Right cardiac atrium (tissue), 5 donors: ENCODE measurements at regions not wholly inside any gene's neighbourhood (a gene's known extent, or its start where the extent isn't known, plus 50 kb on each side); places are given as distances from the start of the nearest gene placed in this dataset.

Experiments
- ATAC-seq, 2 donors: fragments of 200-7000 bp; cut with Tn5 transposase; one replicate each; pipeline versions ENCODE4 v1.8.0 to v1.9.1; 2020; ENCODE audit warnings: moderate library complexity in 2 of 2, mild to moderate bottlenecking in 1 of 2
- DNase-seq, 3 donors: peaks; one replicate each; pipeline ENCODE4 v3.0.0-alpha.2; 2020
- H3K27ac ChIP-seq: one replicate; pipeline ENCODE4 v1.5.1; 2013; ENCODE audit warnings: mild to moderate bottlenecking, low read length, control low read depth, moderate library complexity
- H3K27me3 ChIP-seq: one replicate; pipeline ENCODE4 v1.6.1; 2013; ENCODE audit not compliant: control insufficient read depth, insufficient read depth
- H3K4me1 ChIP-seq: one replicate; pipeline ENCODE4 v1.6.1; 2013; ENCODE audit warnings: low read length; ENCODE audit not compliant: control insufficient read depth, insufficient read depth
- H3K4me3 ChIP-seq: one replicate; pipeline ENCODE4 v1.5.1; 2013; ENCODE audit warnings: low read length, control low read depth
- H3K9me3 ChIP-seq: one replicate; pipeline ENCODE4 v1.6.1; 2013; ENCODE audit warnings: low read length; ENCODE audit not compliant: control insufficient read depth
- WGBS: extraction: QIAGEN DNeasy Blood & Tissue Kit; methylation state at CpG from one replicate; pipeline ENCODE4 v1.1.7; 2013; 5-methylcytosine and 5-hydroxymethylcytosine counted together
- intact Hi-C, 4 donors: fragments of 100-400 bp; cut with DNase I; formaldehyde crosslinking; loops; one replicate each; pipeline versions ENCODE4 v1.11.0 to v1.14.0; 2022 to 2023
- donor health status: healthy with polysubstance abuse.
- donor health status: DM: no; HTN: yes; CAD: no.
- donor health status: DM: no; HTN: no; CAD: no.
- donor health status: DM: no; HTN: yes; CAD: no; lungs with severe emphysema.
- donor health status: DM: yes; HTN: yes; CAD: no.

- Histone ChIP-seq H3K27ac (peak overlapping the region; percentile 69), H3K4me3 (no peak overlapping the region), H3K27me3 (no peaks in the 10 kb centered on the region), H3K9me3 (no peaks in the 10 kb centered on the region), H3K4me1 (peaks cover 21% of the 10 kb centered on the region)
- intact Hi-C loops: no loop called here
- 55% methylated on average over 8 of the region's 8 CpGs for WGBS
- peak in 1 of 3 donors; percentile 47 for DNase-seq
- ATAC-seq: peak; percentile 8 to 13
Observed at GRCh38 chr13:33644581-33645543, 173.1 kb upstream of the RFC3 start.

GRCh38 chr13:33645591-33646554 is 172.1 kb upstream of the RFC3 start:
- ATAC-seq: no peak
- H3K9me3 ChIP-seq: no peaks in the 10 kb centered on the region
- no peak for DNase-seq
- H3K27me3 ChIP-seq: no peaks in the 10 kb centered on the region
- H3K27ac ChIP-seq: no peak overlapping the region
- 81% methylated on average over 10 of the region's 10 CpGs for WGBS
- intact Hi-C loops: no loop called here
- peaks cover 21% of the 10 kb centered on the region for H3K4me1 ChIP-seq
- no peak overlapping the region for H3K4me3 ChIP-seq

- Histone ChIP-seq H3K27ac (no peak overlapping the region), H3K9me3 (no peaks in the 10 kb centered on the region), H3K4me3 (no peak overlapping the region), H3K27me3 (no peaks in the 10 kb centered on the region), H3K4me1 (peaks cover 6% of the 10 kb centered on the region)
- intact Hi-C loops: no loop called here
- 82% methylated on average over 5 of the region's 5 CpGs for WGBS
- DNase-seq: no peak
- ATAC-seq: no peak
Observed at GRCh38 chr13:33649212-33649878, 168.6 kb upstream of the RFC3 start.

- no peak for DNase-seq
- Histone ChIP-seq H3K27ac (no peak overlapping the region), H3K27me3 (no peaks in the 10 kb centered on the region), H3K4me1 (no peaks in the 10 kb centered on the region), H3K4me3 (no peak overlapping the region), H3K9me3 (no peaks in the 10 kb centered on the region)
- no peak for ATAC-seq
- intact Hi-C loops: no loop called here
- WGBS: 84% methylated on average over 3 of the region's 3 CpGs
Observed at GRCh38 chr13:33651766-33652165, 166.2 kb upstream of the RFC3 start.

GRCh38 chr13:33657274-33657673 is 160.7 kb upstream of the RFC3 start:
- DNase-seq (no peak), ATAC-seq (no peak)
- Histone ChIP-seq H3K4me1 (no peaks in the 10 kb centered on the region), H3K4me3 (no peak overlapping the region), H3K27me3 (no peaks in the 10 kb centered on the region), H3K27ac (no peak overlapping the region), H3K9me3 (no peaks in the 10 kb centered on the region)
- 89% methylated on average over 3 of the region's 3 CpGs for WGBS
- intact Hi-C loops: no loop called here

- ATAC-seq (no peak), DNase-seq (no peak)
- intact Hi-C loops: no loop called here
- no peaks in the 10 kb centered on the region for H3K27me3 ChIP-seq
- no peak overlapping the region for H3K27ac ChIP-seq
- no peaks in the 10 kb centered on the region for H3K9me3 ChIP-seq
- no peaks in the 10 kb centered on the region for H3K4me1 ChIP-seq
- H3K4me3 ChIP-seq: no peak overlapping the region
- WGBS: 69% methylated on average over 4 of the region's 4 CpGs
Observed at GRCh38 chr13:33659466-33659865, 158.5 kb upstream of the RFC3 start.

- Histone ChIP-seq H3K9me3 (no peaks in the 10 kb centered on the region), H3K4me1 (no peaks in the 10 kb centered on the region), H3K27me3 (no peaks in the 10 kb centered on the region), H3K27ac (no peak overlapping the region), H3K4me3 (no peak overlapping the region)
- no peak for DNase-seq
- ATAC-seq: no peak
- intact Hi-C loops: no loop called here
- WGBS: 95% methylated on average over 2 of the region's 2 CpGs
Observed at GRCh38 chr13:33659894-33660293, 158.1 kb upstream of the RFC3 start.

- H3K27ac ChIP-seq: no peak overlapping the region
- no peak overlapping the region for H3K4me3 ChIP-seq
- intact Hi-C loops: no loop called here
- no peak for ATAC-seq
- H3K9me3 ChIP-seq: no peaks in the 10 kb centered on the region
- no peaks in the 10 kb centered on the region for H3K27me3 ChIP-seq
- 69% methylated on average over 4 of the region's 4 CpGs for WGBS
- DNase-seq: no peak
- H3K4me1 ChIP-seq: no peaks in the 10 kb centered on the region
Observed at GRCh38 chr13:33662392-33662791, 155.6 kb upstream of the RFC3 start.

GRCh38 chr13:33665626-33666175 is 152.2 kb upstream of the RFC3 start:
- 83% methylated on average over 4 of the region's 4 CpGs for WGBS
- Histone ChIP-seq H3K4me1 (no peaks in the 10 kb centered on the region), H3K4me3 (no peak overlapping the region), H3K9me3 (no peaks in the 10 kb centered on the region), H3K27ac (no peak overlapping the region), H3K27me3 (no peaks in the 10 kb centered on the region)
- intact Hi-C loops: no loop called here
- ATAC-seq: no peak
- DNase-seq: no peak

GRCh38 chr13:33671560-33671959 is 146.4 kb upstream of the RFC3 start:
- no peaks in the 10 kb centered on the region for H3K27me3 ChIP-seq
- no peak overlapping the region for H3K4me3 ChIP-seq
- peaks cover 3% of the 10 kb centered on the region for H3K4me1 ChIP-seq
- intact Hi-C loops: no loop called here
- DNase-seq (no peak), ATAC-seq (no peak)
- H3K9me3 ChIP-seq: no peaks in the 10 kb centered on the region
- no peak overlapping the region for H3K27ac ChIP-seq
